H1 (cell line): ENCODE measurements at regions not wholly inside any gene's neighbourhood (a gene's known extent, or its start where the extent isn't known, plus 50 kb on each side); places are given as distances from the start of the nearest gene placed in this dataset.

Experiments
- ATF2 ChIP-seq: IDR thresholded peaks from 2 replicates; pipeline ENCODE4 v1.6.1; 2012; ENCODE audit warnings: low read length, inconsistent platforms
- CHD7 ChIP-seq: fragments of 300-600 bp; sonication (generic); IDR thresholded peaks from 2 replicates; pipeline ENCODE4 v1.7.1; 2012; ENCODE audit warnings: low read length, moderate library complexity, mild to moderate bottlenecking, inconsistent platforms; ENCODE audit not compliant: insufficient replicate concordance
- CREB1 ChIP-seq: IDR thresholded peaks from 2 replicates; pipeline ENCODE4 v1.6.1; 2012; ENCODE audit warnings: inconsistent platforms

- no peak for TF ChIP-seq ATF2
- no peak for TF ChIP-seq CHD7
- no peak for TF ChIP-seq CREB1
Observed at GRCh38 chr1:71273334-71273733, 192.5 kb upstream of the ZRANB2 start (continued).
